T follicular helper cell (primary cell): ENCODE measurements at regions not wholly inside any gene's neighbourhood (a gene's known extent, or its start where the extent isn't known, plus 50 kb on each side); places are given as distances from the start of the nearest gene placed in this dataset.

ENCODE experiments used
- DNase-seq: peaks from one replicate; pipeline ENCODE4 v3.0.0-alpha.2; 2020; ENCODE audit warnings: low read depth

GRCh38 chr13:99911965-99912566 lies 59.5 kb downstream of the ZIC5 start:
- DNase-seq: no peak

- DNase-seq: no peak
Measured at GRCh38 chr13:99911069-99911964, 60.2 kb downstream of the ZIC5 start.

GRCh38 chr13:99909836-99910619 lies 61.5 kb downstream of the ZIC5 start:
- DNase-seq: no peak

- no peak for DNase-seq
Measured at GRCh38 chr13:99909097-99909835, 62.3 kb downstream of the ZIC5 start.

- DNase-seq: no peak
Measured at GRCh38 chr13:99908140-99908803, 63.3 kb downstream of the ZIC5 start.

GRCh38 chr13:99907627-99908026 lies 63.9 kb downstream of the ZIC5 start:
- no peak for DNase-seq

- no peak for DNase-seq
Measured at GRCh38 chr13:99907038-99907437, 64.5 kb downstream of the ZIC5 start.

- DNase-seq: no peak
Measured at GRCh38 chr13:99905814-99906213, 65.8 kb downstream of the ZIC5 start.

GRCh38 chr13:99905224-99905623 lies 66.3 kb downstream of the ZIC5 start:
- DNase-seq: no peak

- no peak for DNase-seq
Measured at GRCh38 chr13:99903140-99903539, 68.4 kb downstream of the ZIC5 start.

GRCh38 chr13:99902657-99903056 lies 68.9 kb downstream of the ZIC5 start:
- DNase-seq: no peak

GRCh38 chr13:99900960-99901359 lies 70.6 kb downstream of the ZIC5 start:
- no peak for DNase-seq

- DNase-seq: no peak
Measured at GRCh38 chr13:99898421-99898820, 73.1 kb downstream of the ZIC5 start.

GRCh38 chr13:99897076-99897440 lies 74.5 kb downstream of the ZIC5 start:
- DNase-seq: no peak

- no peak for DNase-seq
Measured at GRCh38 chr13:99896369-99897075, 75.0 kb downstream of the ZIC5 start.

- no peak for DNase-seq
Measured at GRCh38 chr13:99895444-99896368, 75.9 kb downstream of the ZIC5 start.

GRCh38 chr13:99894840-99895443 lies 76.6 kb downstream of the ZIC5 start:
- no peak for DNase-seq

- no peak for DNase-seq
Measured at GRCh38 chr13:99894105-99894839, 77.3 kb downstream of the ZIC5 start.

- no peak for DNase-seq
Measured at GRCh38 chr13:99893567-99893966, 78.0 kb downstream of the ZIC5 start.
